ENCODE measurements at regions not wholly inside any gene's neighbourhood (a gene's known extent, or its start where the extent isn't known, plus 50 kb on each side); places are given as distances from the start of the nearest gene placed in this dataset.

DNA sequence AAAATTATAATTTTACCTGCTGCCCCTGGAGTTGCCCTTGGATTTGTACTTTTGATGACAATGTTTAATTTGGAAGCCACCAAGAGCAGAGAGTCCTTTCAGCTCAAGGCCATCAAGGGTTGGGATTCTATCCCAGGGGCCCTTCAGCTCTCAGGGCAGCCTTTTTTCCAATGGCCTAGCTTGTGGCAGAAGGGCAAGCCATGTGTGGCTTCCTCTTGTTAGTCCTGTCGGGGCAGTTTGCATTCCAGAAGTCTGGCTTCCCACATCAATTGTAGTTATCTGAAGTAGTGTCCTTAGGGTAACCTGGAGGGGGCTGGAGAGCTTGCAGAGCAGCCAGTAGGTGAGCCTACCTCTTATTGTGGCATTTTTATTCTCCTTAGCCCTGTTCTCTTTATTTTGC, 569.4 kb downstream of the TRAM1L1 start:
- Histone ChIP-seq H3K9me3 (ENCODE audit: control insufficient read depth, low read depth, low read length) (peaks cover 5% of the 10 kb centered on the region), H3K27me3 (ENCODE audit: control insufficient read depth, insufficient read depth, low read length) (no peaks in the 10 kb centered on the region), H3K9ac (ENCODE audit: low read length) (no peak overlapping the region), H3K36me3 (ENCODE audit: control insufficient read depth, low read depth, low read length) (no peaks in the 10 kb centered on the region), H3K27ac (ENCODE audit: low read length) (no peak overlapping the region), H3K4me3 (ENCODE audit: low read length) (no peak overlapping the region), H3K4me1 (ENCODE audit: control insufficient read depth, low read depth, low read length) (no peaks in the 10 kb centered on the region)

GRCh38 chr4:116512552-116512951, 572.8 kb downstream of the TRAM1L1 start:
- Histone ChIP-seq H3K36me3 (ENCODE audit: control insufficient read depth, low read depth, low read length) (no peaks in the 10 kb centered on the region), H3K9ac (ENCODE audit: low read length) (no peak overlapping the region), H3K4me3 (ENCODE audit: low read length) (no peak overlapping the region), H3K27me3 (ENCODE audit: control insufficient read depth, insufficient read depth, low read length) (no peaks in the 10 kb centered on the region), H3K4me1 (ENCODE audit: control insufficient read depth, low read depth, low read length) (no peaks in the 10 kb centered on the region), H3K9me3 (ENCODE audit: control insufficient read depth, low read depth, low read length) (peaks cover 5% of the 10 kb centered on the region), H3K27ac (ENCODE audit: low read length) (no peak overlapping the region)

GRCh38 chr4:116501954-116502353, 583.4 kb downstream of the TRAM1L1 start:
- Histone ChIP-seq H3K36me3 (ENCODE audit: control insufficient read depth, low read depth, low read length) (no peaks in the 10 kb centered on the region), H3K27ac (ENCODE audit: low read length) (no peak overlapping the region), H3K4me1 (ENCODE audit: control insufficient read depth, low read depth, low read length) (no peaks in the 10 kb centered on the region), H3K9me3 (ENCODE audit: control insufficient read depth, low read depth, low read length) (no peaks in the 10 kb centered on the region), H3K27me3 (ENCODE audit: control insufficient read depth, insufficient read depth, low read length) (no peaks in the 10 kb centered on the region), H3K9ac (ENCODE audit: low read length) (no peak overlapping the region), H3K4me3 (ENCODE audit: low read length) (no peak overlapping the region)

GRCh38 chr4:116500225-116500624, 585.2 kb downstream of the TRAM1L1 start:
- no peaks in the 10 kb centered on the region for H3K36me3 ChIP-seq (ENCODE audit: control insufficient read depth, low read depth, low read length)
- no peaks in the 10 kb centered on the region for H3K27me3 ChIP-seq (ENCODE audit: control insufficient read depth, insufficient read depth, low read length)
- no peak overlapping the region for H3K27ac ChIP-seq (ENCODE audit: low read length)
- H3K4me1 ChIP-seq (ENCODE audit: control insufficient read depth, low read depth, low read length) = no peaks in the 10 kb centered on the region
- H3K9me3 ChIP-seq (ENCODE audit: control insufficient read depth, low read depth, low read length) = no peaks in the 10 kb centered on the region
- H3K4me3 ChIP-seq (ENCODE audit: low read length) = no peak overlapping the region
- H3K9ac ChIP-seq (ENCODE audit: low read length) = no peak overlapping the region

DNA sequence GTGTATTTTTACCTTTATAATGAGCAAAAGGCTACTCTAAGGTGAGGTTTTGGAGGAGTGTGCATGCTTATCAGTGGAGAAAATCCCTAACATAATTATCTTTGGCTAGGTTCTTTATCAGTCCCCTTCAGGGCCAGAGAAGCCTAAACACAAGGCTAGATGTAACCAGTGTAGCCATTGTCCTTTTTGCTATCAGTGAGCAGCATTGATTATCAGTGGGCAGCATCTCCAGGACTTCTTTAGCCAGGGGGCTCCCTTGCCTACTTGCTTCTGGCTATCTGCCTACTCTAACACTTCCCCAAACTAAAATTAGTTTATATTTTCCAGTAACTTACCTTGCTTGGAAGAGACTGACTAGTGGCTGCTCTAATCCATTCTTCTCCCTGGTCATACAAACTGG, 595.6 kb downstream of the TRAM1L1 start:
- H3K9ac ChIP-seq (ENCODE audit: low read length) = no peak overlapping the region
- no peak overlapping the region for H3K27ac ChIP-seq (ENCODE audit: low read length)
- no peaks in the 10 kb centered on the region for H3K4me1 ChIP-seq (ENCODE audit: control insufficient read depth, low read depth, low read length)

GRCh38 chr4:116486401-116486800, 599.0 kb downstream of the TRAM1L1 start:
- no peaks in the 10 kb centered on the region for H3K9me3 ChIP-seq (ENCODE audit: control insufficient read depth, low read depth, low read length)
- no peaks in the 10 kb centered on the region for H3K4me1 ChIP-seq (ENCODE audit: control insufficient read depth, low read depth, low read length)
- H3K4me3 ChIP-seq (ENCODE audit: low read length) = no peak overlapping the region
- H3K9ac ChIP-seq (ENCODE audit: low read length) = no peak overlapping the region
- no peaks in the 10 kb centered on the region for H3K27me3 ChIP-seq (ENCODE audit: control insufficient read depth, insufficient read depth, low read length)
- no peak overlapping the region for H3K27ac ChIP-seq (ENCODE audit: low read length)
- H3K36me3 ChIP-seq (ENCODE audit: control insufficient read depth, low read depth, low read length) = no peaks in the 10 kb centered on the region

More for the DNA sequence above, 595.6 kb downstream of the TRAM1L1 start:
- no peaks in the 10 kb centered on the region for H3K36me3 ChIP-seq (ENCODE audit: control insufficient read depth, low read depth, low read length)
- no peaks in the 10 kb centered on the region for H3K27me3 ChIP-seq (ENCODE audit: control insufficient read depth, insufficient read depth, low read length)
- no peaks in the 10 kb centered on the region for H3K9me3 ChIP-seq (ENCODE audit: control insufficient read depth, low read depth, low read length)
- no peak overlapping the region for H3K4me3 ChIP-seq (ENCODE audit: low read length)

DNA sequence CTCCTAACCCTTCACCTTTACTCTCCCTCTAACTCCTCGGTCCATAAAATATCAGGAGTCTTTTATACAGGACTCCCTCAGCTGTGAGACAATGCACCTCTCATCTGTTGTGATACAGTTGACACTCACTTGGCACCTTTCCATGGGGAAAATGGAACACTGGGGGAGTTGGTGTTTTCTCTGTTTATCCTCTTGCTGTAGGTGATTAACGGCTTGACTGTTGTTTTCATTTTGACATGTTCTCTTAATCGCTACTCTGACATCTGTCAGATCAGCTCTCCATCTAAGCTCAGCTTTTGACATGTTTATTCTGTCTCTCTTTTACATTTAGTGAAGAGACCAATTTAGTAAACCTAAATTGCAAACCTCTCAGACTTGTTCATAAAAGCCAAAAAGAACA, 604.8 kb downstream of the TRAM1L1 start:
- Histone ChIP-seq H3K27ac (ENCODE audit: low read length) (no peak overlapping the region), H3K4me1 (ENCODE audit: control insufficient read depth, low read depth, low read length) (no peaks in the 10 kb centered on the region), H3K9me3 (ENCODE audit: control insufficient read depth, low read depth, low read length) (no peaks in the 10 kb centered on the region), H3K4me3 (ENCODE audit: low read length) (no peak overlapping the region), H3K36me3 (ENCODE audit: control insufficient read depth, low read depth, low read length) (no peaks in the 10 kb centered on the region), H3K27me3 (ENCODE audit: control insufficient read depth, insufficient read depth, low read length) (no peaks in the 10 kb centered on the region), H3K9ac (ENCODE audit: low read length) (no peak overlapping the region)

DNA sequence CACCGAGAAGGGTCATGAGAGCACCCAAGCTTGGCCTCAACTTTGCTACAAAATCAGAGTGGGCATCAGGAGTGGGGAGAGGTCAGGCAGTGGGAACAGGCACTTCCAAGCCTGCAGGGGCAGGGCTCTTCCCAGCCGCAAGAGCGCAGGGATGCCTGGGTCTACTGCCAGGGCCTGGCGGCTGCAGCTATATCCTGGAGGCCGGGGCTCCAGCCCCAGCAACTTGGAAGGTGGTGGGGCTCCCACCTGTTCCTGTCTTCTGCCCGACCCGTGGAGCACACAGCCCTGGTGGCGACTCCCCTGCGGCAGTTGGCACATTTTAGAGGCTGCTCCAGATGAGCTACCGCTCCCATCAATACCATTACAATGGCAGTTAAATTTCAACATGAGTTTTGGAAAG, 607.0 kb downstream of the TRAM1L1 start:
- Histone ChIP-seq H3K9ac (ENCODE audit: low read length) (no peak overlapping the region), H3K4me3 (ENCODE audit: low read length) (no peak overlapping the region), H3K36me3 (ENCODE audit: control insufficient read depth, low read depth, low read length) (no peaks in the 10 kb centered on the region), H3K27ac (ENCODE audit: low read length) (no peak overlapping the region), H3K4me1 (ENCODE audit: control insufficient read depth, low read depth, low read length) (no peaks in the 10 kb centered on the region), H3K9me3 (ENCODE audit: control insufficient read depth, low read depth, low read length) (no peaks in the 10 kb centered on the region), H3K27me3 (ENCODE audit: control insufficient read depth, insufficient read depth, low read length) (no peaks in the 10 kb centered on the region)

- no peak overlapping the region for H3K4me3 ChIP-seq (ENCODE audit: low read length)
- no peak overlapping the region for H3K27ac ChIP-seq (ENCODE audit: low read length)
- no peaks in the 10 kb centered on the region for H3K9me3 ChIP-seq (ENCODE audit: control insufficient read depth, low read depth, low read length)
- no peaks in the 10 kb centered on the region for H3K36me3 ChIP-seq (ENCODE audit: control insufficient read depth, low read depth, low read length)
- no peak overlapping the region for H3K9ac ChIP-seq (ENCODE audit: low read length)
- no peaks in the 10 kb centered on the region for H3K27me3 ChIP-seq (ENCODE audit: control insufficient read depth, insufficient read depth, low read length)
- no peaks in the 10 kb centered on the region for H3K4me1 ChIP-seq (ENCODE audit: control insufficient read depth, low read depth, low read length)
Measured at GRCh38 chr4:116469582-116469981, 615.8 kb downstream of the TRAM1L1 start.

DNA sequence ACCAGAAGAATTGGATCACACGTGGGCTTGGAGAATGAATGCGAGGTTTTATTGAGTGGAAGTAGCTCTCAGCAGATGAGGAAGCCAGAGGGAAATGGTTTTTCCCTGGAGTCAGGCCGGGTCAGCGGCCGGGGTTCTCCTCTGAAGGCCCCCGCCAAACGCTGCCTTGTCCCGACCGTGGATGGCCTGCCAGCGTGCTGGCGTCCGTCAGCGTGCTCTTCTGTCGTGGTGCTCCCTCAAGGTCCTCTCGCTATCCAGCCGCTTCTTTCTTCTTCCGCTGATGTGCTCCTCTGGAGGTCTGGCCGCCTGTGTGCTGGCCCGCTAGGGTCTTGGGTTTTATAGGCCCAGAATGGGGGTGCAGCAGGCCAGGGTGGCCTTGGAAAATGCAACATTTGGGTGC, 632.2 kb downstream of the TRAM1L1 start:
- Histone ChIP-seq H3K9ac (ENCODE audit: low read length) (no peak overlapping the region), H3K9me3 (ENCODE audit: control insufficient read depth, low read depth, low read length) (no peaks in the 10 kb centered on the region), H3K27me3 (ENCODE audit: control insufficient read depth, insufficient read depth, low read length) (no peaks in the 10 kb centered on the region), H3K4me3 (ENCODE audit: low read length) (no peak overlapping the region), H3K4me1 (ENCODE audit: control insufficient read depth, low read depth, low read length) (no peaks in the 10 kb centered on the region), H3K27ac (ENCODE audit: low read length) (no peak overlapping the region), H3K36me3 (ENCODE audit: control insufficient read depth, low read depth, low read length) (no peaks in the 10 kb centered on the region)

- H3K4me1 ChIP-seq (ENCODE audit: control insufficient read depth, low read depth, low read length) = peaks cover 4% of the 10 kb centered on the region
- H3K9me3 ChIP-seq (ENCODE audit: control insufficient read depth, low read depth, low read length) = no peaks in the 10 kb centered on the region
- H3K36me3 ChIP-seq (ENCODE audit: control insufficient read depth, low read depth, low read length) = no peaks in the 10 kb centered on the region
- no peak overlapping the region for H3K9ac ChIP-seq (ENCODE audit: low read length)
- H3K4me3 ChIP-seq (ENCODE audit: low read length) = no peak overlapping the region
- no peaks in the 10 kb centered on the region for H3K27me3 ChIP-seq (ENCODE audit: control insufficient read depth, insufficient read depth, low read length)
- no peak overlapping the region for H3K27ac ChIP-seq (ENCODE audit: low read length)
Measured at GRCh38 chr4:116449764-116450163, 635.6 kb downstream of the TRAM1L1 start.

GRCh38 chr4:116444117-116444516, 641.3 kb downstream of the TRAM1L1 start:
- Histone ChIP-seq H3K4me3 (ENCODE audit: low read length) (no peak overlapping the region), H3K9me3 (ENCODE audit: control insufficient read depth, low read depth, low read length) (no peaks in the 10 kb centered on the region), H3K27ac (ENCODE audit: low read length) (no peak overlapping the region), H3K36me3 (ENCODE audit: control insufficient read depth, low read depth, low read length) (no peaks in the 10 kb centered on the region), H3K9ac (ENCODE audit: low read length) (no peak overlapping the region), H3K4me1 (ENCODE audit: control insufficient read depth, low read depth, low read length) (peaks cover 4% of the 10 kb centered on the region), H3K27me3 (ENCODE audit: control insufficient read depth, insufficient read depth, low read length) (no peaks in the 10 kb centered on the region)

Data from iPS-18a (cell line).